Mucosa of descending colon (tissue), 3 donors: ENCODE measurements at regions not wholly inside any gene's neighbourhood (a gene's known extent, or its start where the extent isn't known, plus 50 kb on each side); places are given as distances from the start of the nearest gene placed in this dataset.

ENCODE experiments used
- ATAC-seq: fragments of 200-7000 bp; cut with Tn5 transposase; one replicate; pipeline ENCODE4 v1.9.1; 2020; ENCODE audit warnings: mild to moderate bottlenecking, moderate library complexity
- DNase-seq, 3 donors: peaks; one replicate each; pipeline ENCODE4 v3.0.0-alpha.2; 2020
- H3K36me3 ChIP-seq: fragments of 200-600 bp; one replicate; pipeline ENCODE4 v1.8.0; 2021; ENCODE audit warnings: low read depth, mild to moderate bottlenecking
- H3K4me1 ChIP-seq: fragments of 200-600 bp; one replicate; pipeline ENCODE4 v1.8.0; 2021; ENCODE audit warnings: low read depth, mild to moderate bottlenecking
- H3K4me3 ChIP-seq: fragments of 200-600 bp; one replicate; pipeline ENCODE4 v1.8.0; 2021; ENCODE audit warnings: mild to moderate bottlenecking
- H3K9me3 ChIP-seq: fragments of 200-600 bp; one replicate; pipeline ENCODE4 v1.8.0; 2021; ENCODE audit warnings: mild to moderate bottlenecking
- intact Hi-C, 2 donors: fragments of 100-400 bp; cut with DNase I in 1 of 2; cut with micrococcal nuclease in 1 of 2; formaldehyde crosslinking; loops; one replicate each; pipeline versions ENCODE4 v1.11.0 to v1.11.1; 2022; cut with DNase I, micrococcal nuclease
- TF ChIP-seq, protein P1 (sequence below): fragments of 200-600 bp; IDR thresholded peaks from one replicate; pipeline ENCODE4 v1.8.0; 2022; ENCODE audit warnings: antibody characterized with exemption, mild to moderate bottlenecking
- donor health status: DM: no; HTN: no; CAD: no; lungs with moderate emphysema.
- donor health status: DM: no; HTN: no; CAD: no.
- donor health status: DM: no; HTN: yes; CAD: no.

DNA sequence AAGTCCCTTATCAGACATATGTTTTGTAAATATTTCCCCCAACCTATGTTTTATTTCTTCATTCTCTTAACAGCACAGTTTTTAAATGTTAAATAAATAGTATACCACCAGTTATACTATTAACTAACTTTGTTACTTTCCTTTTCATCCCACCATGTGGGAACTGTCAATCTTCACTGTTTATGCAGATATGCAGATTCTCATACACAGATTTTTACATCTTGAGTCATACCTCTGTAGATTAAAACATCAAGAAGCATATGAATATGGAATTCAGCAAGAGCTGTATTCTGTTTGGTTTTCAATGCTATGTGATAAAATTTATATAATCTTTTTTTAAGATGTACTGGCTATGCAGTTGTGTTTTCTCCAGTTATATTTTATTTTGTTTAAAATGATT lies 566.3 kb downstream of the LIG4 start:
- no peak for DNase-seq
- no peak for ATAC-seq
- TF ChIP-seq, protein P1, sequence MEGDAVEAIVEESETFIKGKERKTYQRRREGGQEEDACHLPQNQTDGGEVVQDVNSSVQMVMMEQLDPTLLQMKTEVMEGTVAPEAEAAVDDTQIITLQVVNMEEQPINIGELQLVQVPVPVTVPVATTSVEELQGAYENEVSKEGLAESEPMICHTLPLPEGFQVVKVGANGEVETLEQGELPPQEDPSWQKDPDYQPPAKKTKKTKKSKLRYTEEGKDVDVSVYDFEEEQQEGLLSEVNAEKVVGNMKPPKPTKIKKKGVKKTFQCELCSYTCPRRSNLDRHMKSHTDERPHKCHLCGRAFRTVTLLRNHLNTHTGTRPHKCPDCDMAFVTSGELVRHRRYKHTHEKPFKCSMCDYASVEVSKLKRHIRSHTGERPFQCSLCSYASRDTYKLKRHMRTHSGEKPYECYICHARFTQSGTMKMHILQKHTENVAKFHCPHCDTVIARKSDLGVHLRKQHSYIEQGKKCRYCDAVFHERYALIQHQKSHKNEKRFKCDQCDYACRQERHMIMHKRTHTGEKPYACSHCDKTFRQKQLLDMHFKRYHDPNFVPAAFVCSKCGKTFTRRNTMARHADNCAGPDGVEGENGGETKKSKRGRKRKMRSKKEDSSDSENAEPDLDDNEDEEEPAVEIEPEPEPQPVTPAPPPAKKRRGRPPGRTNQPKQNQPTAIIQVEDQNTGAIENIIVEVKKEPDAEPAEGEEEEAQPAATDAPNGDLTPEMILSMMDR: no peak
- Histone ChIP-seq H3K4me3 (no peak overlapping the region), H3K36me3 (no peaks in the 10 kb centered on the region), H3K9me3 (no peaks in the 10 kb centered on the region), H3K4me1 (no peaks in the 10 kb centered on the region)
- intact Hi-C loops: no loop called here

DNA sequence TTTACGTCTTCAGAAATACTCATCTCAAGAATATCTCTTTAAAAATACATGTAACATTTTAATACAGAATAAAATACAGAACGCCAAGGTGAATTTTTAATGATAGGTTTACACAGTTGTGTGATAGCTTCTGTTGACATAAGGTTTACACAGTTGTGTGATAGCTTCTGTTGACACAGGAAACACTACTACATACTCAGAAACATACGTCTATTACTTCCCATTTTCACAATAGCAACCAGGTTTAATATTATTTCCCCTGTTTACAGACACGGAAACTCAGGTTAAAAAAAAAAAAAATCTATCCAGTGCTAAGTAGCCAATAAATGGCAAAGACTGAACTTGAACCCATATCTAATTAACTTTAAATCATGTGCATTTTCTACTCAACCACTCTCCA lies 571.2 kb downstream of the LIG4 start:
- ATAC-seq: no peak
- Histone ChIP-seq H3K9me3 (no peaks in the 10 kb centered on the region), H3K4me1 (no peaks in the 10 kb centered on the region), H3K4me3 (no peak overlapping the region), H3K36me3 (no peaks in the 10 kb centered on the region)
- intact Hi-C loops: no loop called here
- no peak for DNase-seq
- TF ChIP-seq, protein P1: no peak

DNA sequence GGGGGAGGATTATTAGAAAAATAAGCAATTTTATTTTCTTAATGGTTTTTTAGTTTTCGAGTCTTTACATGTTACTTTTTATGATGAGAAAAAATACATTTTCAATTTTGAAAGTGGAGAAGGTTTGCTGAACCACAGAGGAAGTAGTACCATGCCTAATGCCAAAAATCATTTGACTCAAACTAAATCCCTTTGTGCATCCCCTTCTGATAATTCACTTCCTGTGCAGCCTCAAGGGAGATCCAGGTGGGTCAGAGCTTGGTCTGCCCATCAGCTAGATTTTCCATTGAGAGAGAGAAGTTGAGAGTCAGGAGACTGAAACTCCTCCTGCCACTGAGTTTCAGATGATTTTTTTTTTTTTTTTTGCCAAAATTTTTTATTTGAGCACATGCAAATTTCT lies 571.7 kb downstream of the LIG4 start:
- Histone ChIP-seq H3K36me3 (no peaks in the 10 kb centered on the region), H3K4me1 (no peaks in the 10 kb centered on the region), H3K9me3 (no peaks in the 10 kb centered on the region), H3K4me3 (no peak overlapping the region)
- intact Hi-C loops: no loop called here
- DNase-seq: no peak
- TF ChIP-seq, protein P1: no peak
- no peak for ATAC-seq

DNA sequence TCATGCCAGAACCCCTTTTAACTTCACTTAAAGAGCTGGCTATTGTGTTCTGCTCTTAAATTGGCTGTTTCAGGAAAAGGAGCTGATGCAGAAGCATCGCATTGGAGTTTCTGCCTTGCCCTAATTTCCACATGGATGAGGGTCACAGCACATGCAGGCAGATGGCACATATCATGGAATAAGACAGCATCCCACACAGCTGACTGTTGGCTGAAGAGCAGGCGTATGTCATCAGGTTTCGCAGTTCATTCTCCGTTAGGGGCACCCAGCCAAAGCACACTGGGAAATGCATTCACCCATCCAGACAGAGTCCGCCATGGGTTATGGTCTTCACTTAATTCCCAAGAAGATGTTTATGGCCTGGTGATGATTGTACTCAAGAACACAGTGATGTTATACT lies 572.5 kb downstream of the LIG4 start:
- TF ChIP-seq, protein P1: no peak
- intact Hi-C loops: no loop called here
- Histone ChIP-seq H3K9me3 (no peaks in the 10 kb centered on the region), H3K4me3 (no peak overlapping the region), H3K4me1 (no peaks in the 10 kb centered on the region), H3K36me3 (no peaks in the 10 kb centered on the region)
- ATAC-seq: no peak
- DNase-seq: no peak

DNA sequence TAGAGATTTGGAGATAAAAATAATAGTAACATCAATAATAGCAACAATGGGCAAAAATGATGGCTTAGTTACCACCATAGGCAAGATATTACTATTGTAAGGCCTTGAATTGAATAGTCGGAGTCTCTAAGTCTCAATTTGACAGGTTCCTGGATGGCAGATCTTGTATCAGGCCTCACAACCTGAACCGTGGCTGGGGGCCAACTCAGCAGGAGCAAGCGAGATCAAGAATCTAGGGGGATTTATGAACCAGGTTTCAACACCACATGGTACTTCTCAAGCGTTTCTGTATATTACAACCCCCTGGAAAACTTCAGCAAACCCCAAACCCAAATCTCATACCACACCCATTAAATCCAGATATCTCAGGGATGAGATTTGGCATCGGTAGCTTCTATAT lies 573.8 kb downstream of the LIG4 start:
- TF ChIP-seq, protein P1: no peak
- intact Hi-C loops: no loop called here
- H3K36me3 ChIP-seq: no peaks in the 10 kb centered on the region
- no peaks in the 10 kb centered on the region for H3K4me1 ChIP-seq
- DNase-seq: no peak
- no peak for ATAC-seq
- H3K9me3 ChIP-seq: no peaks in the 10 kb centered on the region
- H3K4me3 ChIP-seq: no peak overlapping the region

DNA sequence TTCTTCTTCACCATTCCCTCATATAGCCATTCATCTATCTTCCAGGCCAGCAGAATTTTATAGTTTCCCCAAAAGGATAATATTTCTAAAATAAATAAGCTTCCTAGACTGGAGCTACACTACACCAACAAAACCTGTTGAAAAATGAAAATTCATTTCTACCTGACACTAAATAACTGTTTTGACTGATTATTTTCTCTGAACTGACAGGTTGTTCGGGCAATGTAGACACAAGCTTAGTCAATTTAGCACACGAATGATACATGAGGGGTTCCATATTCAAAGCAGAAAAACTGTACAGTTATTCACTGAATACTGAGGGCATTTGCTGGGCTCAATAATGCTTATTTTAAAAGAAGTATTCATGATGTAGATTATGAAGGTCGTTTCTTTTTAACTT lies 589.7 kb downstream of the LIG4 start:
- no peak overlapping the region for H3K4me3 ChIP-seq
- TF ChIP-seq, protein P1: no peak
- no peaks in the 10 kb centered on the region for H3K4me1 ChIP-seq
- no peak for ATAC-seq
- no peaks in the 10 kb centered on the region for H3K9me3 ChIP-seq
- intact Hi-C loops: no loop called here
- DNase-seq: no peak
- H3K36me3 ChIP-seq: no peaks in the 10 kb centered on the region
